Activated T-helper 2 cell treated with anti-CD3 and anti-CD28 coated beads, Interferon-gamma antibody, Interleukin-2, Interleukin-4, amounts not matched to agents 10 μg/mL and 5 μg/mL and 100 μg/mL, durations not matched to agents 14 hours and 24 hours and 36 hours (primary cell): ENCODE measurements at regions not wholly inside any gene's neighbourhood (a gene's known extent, or its start where the extent isn't known, plus 50 kb on each side); places are given as distances from the start of the nearest gene placed in this dataset.

Experiments
- DNase-seq: peaks from one replicate; pipeline ENCODE4 v3.0.0; 2021; ENCODE audit warnings: low spot score
- H3K27ac Mint-ChIP-seq: one replicate; pipeline ENCODE4 v1.8.0; 2021; ENCODE audit warnings: mixed read lengths
- H3K27me3 Mint-ChIP-seq: one replicate; pipeline ENCODE4 v1.8.0; 2021; ENCODE audit warnings: low read depth, mixed read lengths
- H3K36me3 Mint-ChIP-seq: one replicate; pipeline ENCODE4 v1.8.0; 2021; ENCODE audit warnings: low read depth, mixed read lengths
- H3K4me1 Mint-ChIP-seq: one replicate; pipeline ENCODE4 v1.8.0; 2021; ENCODE audit warnings: low read depth, mixed read lengths
- H3K4me3 Mint-ChIP-seq: one replicate; pipeline ENCODE4 v1.8.0; 2021; ENCODE audit warnings: low read depth, mild to moderate bottlenecking, moderate library complexity, mixed read lengths
- H3K9me3 Mint-ChIP-seq: one replicate; pipeline ENCODE4 v1.8.0; 2021; ENCODE audit warnings: mixed read lengths
- intact Hi-C: fragments of 100-400 bp; cut with micrococcal nuclease; formaldehyde crosslinking; loops from one replicate; pipeline ENCODE4 v1.15.1; 2023

DNA sequence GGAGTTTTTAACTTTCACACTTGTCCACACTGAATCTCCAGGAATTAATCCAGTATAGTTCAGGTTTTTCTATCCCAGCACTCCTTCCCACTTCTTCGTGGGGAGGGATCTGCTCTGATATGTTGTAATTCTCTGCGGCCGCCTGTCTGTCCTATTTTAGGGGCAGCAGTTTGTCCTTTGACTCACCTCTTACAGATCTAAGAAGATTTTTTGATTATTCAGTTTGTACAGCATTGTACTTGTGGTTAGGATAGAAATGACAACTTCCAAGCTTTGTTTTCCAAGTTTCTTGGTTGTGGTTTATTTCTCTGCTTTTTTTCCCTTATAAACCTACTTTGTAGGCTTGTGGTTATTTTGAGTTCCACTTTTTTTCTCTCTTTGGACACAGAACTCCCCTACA lies 601.7 kb downstream of the SI start:
- no peak overlapping the region for H3K27ac Mint-ChIP-seq
- no peaks in the 10 kb centered on the region for H3K36me3 Mint-ChIP-seq
- intact Hi-C loops = no loop called here
- no peak overlapping the region for H3K4me3 Mint-ChIP-seq
- H3K27me3 Mint-ChIP-seq = no peaks in the 10 kb centered on the region
- DNase-seq = no peak
- no peaks in the 10 kb centered on the region for H3K4me1 Mint-ChIP-seq
- peaks cover 6% of the 10 kb centered on the region for H3K9me3 Mint-ChIP-seq

GRCh38 chr3:164470471-164470870 lies 607.8 kb downstream of the SI start:
- Mint-ChIP-seq H3K36me3 (no peaks in the 10 kb centered on the region), H3K27ac (no peak overlapping the region), H3K4me1 (no peaks in the 10 kb centered on the region), H3K9me3 (peaks cover 37% of the 10 kb centered on the region), H3K27me3 (no peaks in the 10 kb centered on the region), H3K4me3 (no peak overlapping the region)
- intact Hi-C loops = no loop called here
- no peak for DNase-seq

GRCh38 chr3:164468055-164468454 lies 610.2 kb downstream of the SI start:
- Mint-ChIP-seq H3K4me1 (no peaks in the 10 kb centered on the region), H3K27me3 (no peaks in the 10 kb centered on the region), H3K27ac (no peak overlapping the region), H3K9me3 (peaks cover 45% of the 10 kb centered on the region), H3K36me3 (no peaks in the 10 kb centered on the region), H3K4me3 (no peak overlapping the region)
- DNase-seq = no peak
- intact Hi-C loops = no loop called here

- intact Hi-C loops = no loop called here
- no peak for DNase-seq
- H3K27ac Mint-ChIP-seq = no peak overlapping the region
- H3K27me3 Mint-ChIP-seq = no peaks in the 10 kb centered on the region
- no peaks in the 10 kb centered on the region for H3K4me1 Mint-ChIP-seq
- H3K9me3 Mint-ChIP-seq = peaks cover 54% of the 10 kb centered on the region
- H3K4me3 Mint-ChIP-seq = no peak overlapping the region
- H3K36me3 Mint-ChIP-seq = no peaks in the 10 kb centered on the region
Measured at GRCh38 chr3:164467007-164467406, 611.3 kb downstream of the SI start.

DNA sequence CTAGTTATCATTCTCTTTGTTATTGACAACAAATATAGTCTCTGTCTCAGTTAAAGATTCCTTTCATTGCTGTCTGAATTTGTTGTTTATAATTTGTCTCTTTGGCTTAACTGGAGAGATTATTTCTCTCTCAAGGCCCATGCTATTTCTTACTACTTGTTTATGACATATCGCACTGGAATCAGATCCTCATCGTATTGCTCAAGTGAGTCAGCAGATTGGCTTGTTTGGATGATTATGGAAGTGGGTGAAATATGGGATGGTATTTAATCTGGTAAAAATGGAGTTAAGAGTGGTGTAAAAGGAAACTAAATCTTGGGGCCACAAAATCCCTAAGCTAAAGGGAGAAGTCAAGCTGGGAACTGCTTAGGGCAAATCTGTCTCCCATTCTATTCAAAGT lies 613.1 kb downstream of the SI start:
- no peak overlapping the region for H3K27ac Mint-ChIP-seq
- no peaks in the 10 kb centered on the region for H3K36me3 Mint-ChIP-seq
- H3K4me1 Mint-ChIP-seq = no peaks in the 10 kb centered on the region
- intact Hi-C loops = no loop called here
- H3K27me3 Mint-ChIP-seq = no peaks in the 10 kb centered on the region
- no peak overlapping the region for H3K4me3 Mint-ChIP-seq
- DNase-seq = no peak
- H3K9me3 Mint-ChIP-seq = peaks cover 56% of the 10 kb centered on the region

DNA sequence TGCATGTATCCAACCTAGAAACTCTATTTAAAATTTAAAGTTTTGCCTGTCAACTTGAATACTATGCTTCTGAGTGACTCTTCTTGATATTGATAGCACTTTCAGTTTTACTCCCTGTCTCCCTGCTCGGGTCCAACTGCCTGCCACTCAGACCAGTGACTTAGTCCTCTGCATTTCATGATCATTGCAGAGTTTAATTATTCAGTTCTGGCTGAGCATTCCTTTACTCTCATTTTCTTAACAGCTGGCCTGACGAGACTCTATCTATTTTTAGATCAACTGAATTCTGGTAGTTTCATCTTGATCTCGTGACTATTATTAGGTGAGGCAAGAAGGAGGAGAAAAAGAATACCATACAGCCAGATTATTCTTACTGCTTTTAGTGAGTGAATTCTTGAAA lies 617.4 kb downstream of the SI start:
- H3K36me3 Mint-ChIP-seq = no peaks in the 10 kb centered on the region
- H3K9me3 Mint-ChIP-seq = peaks cover 32% of the 10 kb centered on the region
- H3K27me3 Mint-ChIP-seq = no peaks in the 10 kb centered on the region
- H3K4me3 Mint-ChIP-seq = no peak overlapping the region
- no peak overlapping the region for H3K27ac Mint-ChIP-seq
- intact Hi-C loops = no loop called here
- DNase-seq = no peak
- H3K4me1 Mint-ChIP-seq = no peaks in the 10 kb centered on the region

- H3K27ac Mint-ChIP-seq = no peak overlapping the region
- no peaks in the 10 kb centered on the region for H3K4me1 Mint-ChIP-seq
- no peak for DNase-seq
- intact Hi-C loops = no loop called here
- no peaks in the 10 kb centered on the region for H3K27me3 Mint-ChIP-seq
- peaks cover 28% of the 10 kb centered on the region for H3K9me3 Mint-ChIP-seq
- no peaks in the 10 kb centered on the region for H3K36me3 Mint-ChIP-seq
- no peak overlapping the region for H3K4me3 Mint-ChIP-seq
Measured at GRCh38 chr3:164459521-164460151, 618.7 kb downstream of the SI start.

DNA sequence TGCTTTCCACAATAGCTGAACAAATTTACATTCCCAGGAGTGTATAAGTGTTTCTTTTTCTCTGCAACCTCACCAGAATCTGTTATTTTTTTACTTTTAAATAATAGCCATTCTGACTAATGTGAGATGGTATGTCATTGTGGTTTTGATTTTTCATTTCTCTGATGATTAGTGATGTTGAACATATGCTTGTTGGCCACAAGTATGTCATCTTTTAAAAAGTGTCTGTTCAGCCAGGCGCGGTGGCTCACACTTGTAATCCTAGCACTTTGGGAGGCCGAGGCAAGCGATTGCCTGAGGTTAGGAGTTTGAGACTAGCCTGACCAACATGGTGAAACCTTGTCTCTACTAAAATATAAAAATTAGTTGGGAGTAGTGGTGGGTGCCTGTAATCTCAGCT lies 619.3 kb downstream of the SI start:
- Mint-ChIP-seq H3K27ac (no peak overlapping the region), H3K9me3 (peaks cover 31% of the 10 kb centered on the region), H3K4me1 (no peaks in the 10 kb centered on the region), H3K36me3 (no peaks in the 10 kb centered on the region), H3K4me3 (no peak overlapping the region), H3K27me3 (no peaks in the 10 kb centered on the region)
- DNase-seq = no peak
- intact Hi-C loops = no loop called here

- peaks cover 17% of the 10 kb centered on the region for H3K9me3 Mint-ChIP-seq
- intact Hi-C loops = no loop called here
- no peaks in the 10 kb centered on the region for H3K27me3 Mint-ChIP-seq
- H3K36me3 Mint-ChIP-seq = no peaks in the 10 kb centered on the region
- no peaks in the 10 kb centered on the region for H3K4me1 Mint-ChIP-seq
- no peak overlapping the region for H3K27ac Mint-ChIP-seq
- no peak for DNase-seq
- no peak overlapping the region for H3K4me3 Mint-ChIP-seq
Measured at GRCh38 chr3:164453714-164454113, 624.6 kb downstream of the SI start.

DNA sequence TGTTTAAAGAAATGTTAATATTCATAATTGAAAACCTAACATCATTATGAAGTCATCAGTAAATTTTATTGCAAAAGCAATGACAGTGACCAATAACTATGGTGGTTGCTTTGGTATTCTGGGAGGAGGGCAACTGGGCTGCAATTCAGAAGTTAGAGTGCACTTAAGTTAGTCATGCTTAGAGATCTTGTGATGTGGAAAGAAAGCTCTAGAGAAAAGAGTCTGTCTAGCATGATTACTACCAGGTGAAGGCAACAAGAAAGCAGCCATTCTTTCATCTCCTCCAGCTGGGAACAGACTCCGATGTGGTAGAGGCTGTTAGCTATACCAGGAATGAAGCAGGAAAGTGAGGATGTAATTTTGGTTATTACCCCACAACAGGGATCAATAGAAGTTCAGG lies 625.6 kb downstream of the SI start:
- H3K4me1 Mint-ChIP-seq = no peaks in the 10 kb centered on the region
- no peak overlapping the region for H3K4me3 Mint-ChIP-seq
- intact Hi-C loops = no loop called here
- DNase-seq = no peak
- H3K27me3 Mint-ChIP-seq = no peaks in the 10 kb centered on the region
- H3K27ac Mint-ChIP-seq = no peak overlapping the region
- H3K9me3 Mint-ChIP-seq = peaks cover 23% of the 10 kb centered on the region
- no peaks in the 10 kb centered on the region for H3K36me3 Mint-ChIP-seq

- H3K4me3 Mint-ChIP-seq = no peak overlapping the region
- no peaks in the 10 kb centered on the region for H3K4me1 Mint-ChIP-seq
- no peaks in the 10 kb centered on the region for H3K27me3 Mint-ChIP-seq
- intact Hi-C loops = no loop called here
- DNase-seq = no peak
- H3K9me3 Mint-ChIP-seq = peaks cover 30% of the 10 kb centered on the region
- no peak overlapping the region for H3K27ac Mint-ChIP-seq
- no peaks in the 10 kb centered on the region for H3K36me3 Mint-ChIP-seq
Measured at GRCh38 chr3:164451072-164451910, 627.0 kb downstream of the SI start.

DNA sequence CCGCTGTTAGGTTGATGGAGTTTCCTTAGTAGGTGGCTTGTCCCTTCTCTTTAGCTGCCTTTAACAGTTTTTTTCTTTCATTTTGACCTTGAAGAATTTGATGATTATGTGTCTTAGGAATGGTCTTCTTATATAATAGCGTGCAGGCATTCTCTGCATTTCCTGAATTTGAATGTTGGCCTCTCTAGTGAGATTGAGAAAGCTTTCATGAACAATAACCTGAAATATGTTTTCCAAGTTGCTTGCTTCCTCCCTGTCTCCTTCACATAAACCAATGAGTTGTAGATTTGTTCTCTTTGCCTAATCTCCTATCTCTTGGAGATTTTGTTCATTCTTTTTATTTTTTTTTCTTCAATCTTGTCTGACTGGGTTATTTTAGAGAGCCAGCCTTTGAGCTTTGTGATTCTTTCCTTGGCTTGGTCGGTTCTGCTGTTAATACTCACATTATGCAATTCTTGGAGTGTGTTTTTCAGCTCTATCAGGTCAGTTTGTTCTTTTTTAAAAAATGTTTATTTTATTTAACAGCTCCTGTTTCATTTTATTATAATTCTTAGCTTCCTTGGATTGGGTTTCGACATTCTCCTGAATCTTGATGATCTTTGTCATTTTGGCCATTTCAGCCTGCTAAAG lies 627.9 kb downstream of the SI start:
- no peaks in the 10 kb centered on the region for H3K4me1 Mint-ChIP-seq
- H3K36me3 Mint-ChIP-seq = no peaks in the 10 kb centered on the region
- no peak overlapping the region for H3K4me3 Mint-ChIP-seq
- DNase-seq = no peak
- H3K27ac Mint-ChIP-seq = no peak overlapping the region
- no peaks in the 10 kb centered on the region for H3K27me3 Mint-ChIP-seq
- H3K9me3 Mint-ChIP-seq = peaks cover 34% of the 10 kb centered on the region
- intact Hi-C loops = no loop called here

- DNase-seq = no peak
- Mint-ChIP-seq H3K27me3 (no peaks in the 10 kb centered on the region), H3K4me3 (no peak overlapping the region), H3K4me1 (no peaks in the 10 kb centered on the region), H3K36me3 (no peaks in the 10 kb centered on the region), H3K9me3 (peaks cover 15% of the 10 kb centered on the region), H3K27ac (no peak overlapping the region)
- intact Hi-C loops = no loop called here
Measured at GRCh38 chr3:164419220-164419619, 659.1 kb downstream of the SI start.
